Activated CD4-positive, alpha-beta T cell treated with anti-CD3 and anti-CD28 coated beads for 36 hours (primary cell): ENCODE measurements at regions not wholly inside any gene's neighbourhood (a gene's known extent, or its start where the extent isn't known, plus 50 kb on each side); places are given as distances from the start of the nearest gene placed in this dataset.

Experiments used
- ATAC-seq: fragments of 200-7000 bp; cut with Tn5 transposase; one replicate; pipeline ENCODE4 v1.10.0; 2021; ENCODE audit warnings: mild to moderate bottlenecking, moderate library complexity
- CTCF ChIA-PET: fragments of 350-600 bp; sonication (Branson Sonifier 250); formaldehyde crosslinking; loops from one replicate; lab custom pipeline; 2021; ENCODE audit warnings: antibody characterized with exemption; lab: Charles Lee
- POLR2A ChIA-PET: fragments of 350-600 bp; sonication (Branson Sonifier 250); formaldehyde crosslinking; loops from one replicate; lab custom pipeline; 2021; ENCODE audit warnings: antibody characterized with exemption, inconsistent platforms; lab: Charles Lee
- DNase-seq: peaks from one replicate; pipeline ENCODE4 v3.0.0-alpha.2; 2020
- H3K27ac Mint-ChIP-seq: one replicate; pipeline ENCODE4 v1.8.0; 2021; ENCODE audit warnings: mixed read lengths
- H3K27me3 Mint-ChIP-seq: one replicate; pipeline ENCODE4 v1.8.0; 2021; ENCODE audit warnings: mixed read lengths
- H3K36me3 Mint-ChIP-seq: one replicate; pipeline ENCODE4 v1.8.0; 2021; ENCODE audit warnings: low read depth, mixed read lengths
- H3K4me1 Mint-ChIP-seq: one replicate; pipeline ENCODE4 v1.8.0; 2021; ENCODE audit warnings: mixed read lengths
- H3K4me3 Mint-ChIP-seq: one replicate; pipeline ENCODE4 v1.8.0; 2021; ENCODE audit warnings: mild to moderate bottlenecking, moderate library complexity, mixed read lengths
- H3K9me3 Mint-ChIP-seq: one replicate; pipeline ENCODE4 v1.8.0; 2021; ENCODE audit warnings: low read depth, mixed read lengths
- intact Hi-C, 2 experiments: fragments of 100-400 bp; cut with DNase I in 1 of 2; cut with micrococcal nuclease in 1 of 2; formaldehyde crosslinking; loops; one replicate each; pipeline versions ENCODE4 v1.14.2 to v1.15.1; 2022 to 2024; cut with DNase I, micrococcal nuclease

DNA sequence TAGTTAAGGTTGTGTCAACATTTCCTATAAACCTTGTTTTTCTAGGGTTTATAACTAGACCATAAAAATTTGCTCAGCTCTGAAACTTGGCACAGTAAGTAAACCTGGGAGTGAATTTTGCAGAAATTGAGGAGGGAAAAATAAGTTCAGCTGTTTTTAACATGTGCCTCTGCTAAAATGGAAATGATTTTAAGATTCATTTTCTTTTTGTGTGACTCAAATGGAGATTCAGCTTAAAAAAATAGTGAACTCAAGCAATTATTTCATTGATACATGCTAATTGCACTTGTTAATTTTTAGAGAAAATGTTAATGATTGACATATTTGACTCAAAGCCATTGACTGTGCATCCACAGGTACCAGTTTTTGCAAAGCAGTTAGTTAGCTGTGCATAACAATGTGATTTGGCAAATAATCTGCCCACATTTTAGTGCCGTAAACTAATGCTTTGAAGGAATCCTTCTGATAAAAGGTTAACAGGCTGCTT lies 68.5 kb upstream of the ZNF438 start:
- POLR2A ChIA-PET: interaction anchor here (0.6 to 1.8 kb wide), 4 partner anchors 16 to 607 kb away, joined by 3 to 14 read pairs (median 8); partner anchors contain the start of gene ZNF438
- Mint-ChIP-seq H3K4me1 (peaks cover 52% of the 10 kb centered on the region), H3K36me3 (no peaks in the 10 kb centered on the region), H3K27me3 (no peaks in the 10 kb centered on the region), H3K4me3 (no peak overlapping the region), H3K27ac (peak overlapping the region; percentile 91), H3K9me3 (no peaks in the 10 kb centered on the region)
- DNase-seq (no peak), ATAC-seq (no peak)
- CTCF ChIA-PET: interaction anchor here (0.5 to 1.9 kb wide), 5 partner anchors 16 to 373 kb away, joined by 3 to 8 read pairs (median 3); no protein-coding TSS in a partner anchor
- intact Hi-C loops: loop anchor here (1.0 to 2.0 kb wide), 5 partner anchors 35 to 399 kb away; partner anchors contain the start of genes ZEB1 (in 1 of the 2) and ZNF438 (in 1 of the 2)

DNA sequence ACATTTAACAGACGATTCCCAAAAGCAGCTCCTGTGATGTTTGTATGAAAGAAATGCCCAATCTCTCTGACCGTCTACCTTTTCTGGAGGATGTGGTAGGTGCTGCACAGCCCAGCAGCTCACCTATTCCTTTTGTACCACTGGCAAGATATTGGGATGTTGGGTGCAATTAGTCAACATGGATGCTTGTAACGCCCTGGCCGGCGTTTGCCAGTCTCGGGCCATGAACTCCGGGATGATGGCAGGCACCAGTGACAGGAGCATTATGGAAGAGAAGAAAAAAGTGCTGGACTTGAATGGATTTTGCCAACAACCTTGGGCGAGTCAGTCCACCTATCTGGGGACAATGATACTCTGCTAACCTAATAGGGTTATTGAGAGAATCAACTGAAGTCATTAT lies 69.0 kb upstream of the ZNF438 start:
- Mint-ChIP-seq H3K4me3 (no peak overlapping the region), H3K27me3 (no peaks in the 10 kb centered on the region), H3K36me3 (no peaks in the 10 kb centered on the region), H3K27ac (peak overlapping the region; percentile 91), H3K9me3 (no peaks in the 10 kb centered on the region), H3K4me1 (peaks cover 48% of the 10 kb centered on the region)
- ChIA-PET POLR2A (interaction anchor here (0.6 to 1.8 kb wide), 6 partner anchors 17 to 607 kb away, joined by 3 to 14 read pairs (median 6); partner anchors contain the start of gene ZNF438), CTCF (interaction anchor here (0.6 to 1.9 kb wide), 4 partner anchors 17 to 748 kb away, joined by 3 to 8 read pairs (median 3); no protein-coding TSS in a partner anchor)
- no peak for DNase-seq
- intact Hi-C loops: loop anchor here (1.0 to 2.0 kb wide), 6 partner anchors 34 to 399 kb away; partner anchors contain the start of genes ZEB1 (in 1 of the 2) and ZNF438 (in 1 of the 2)
- no peak for ATAC-seq

GRCh38 chr10:31101123-31101522 lies 69.5 kb upstream of the ZNF438 start:
- POLR2A ChIA-PET: interaction anchor here (0.6 to 1.8 kb wide), 3 partner anchors 69 to 240 kb away, joined by 3 to 9 read pairs (median 3); partner anchors contain the start of gene ZNF438
- Mint-ChIP-seq H3K4me3 (no peak overlapping the region), H3K9me3 (no peaks in the 10 kb centered on the region), H3K27ac (peak overlapping the region; percentile 91), H3K27me3 (no peaks in the 10 kb centered on the region), H3K36me3 (no peaks in the 10 kb centered on the region), H3K4me1 (peaks cover 44% of the 10 kb centered on the region)
- CTCF ChIA-PET: interaction anchor here (0.6 to 1.9 kb wide), 3 partner anchors 17 to 749 kb away, joined by 3 to 8 read pairs (median 3); no protein-coding TSS in a partner anchor
- ATAC-seq (peak; percentile 96), DNase-seq (peak; percentile 86)
- intact Hi-C loops: loop anchor here (1.0 to 2.0 kb wide), 5 partner anchors 34 to 242 kb away; partner anchors contain the start of genes ZEB1 (in 1 of the 2) and ZNF438 (in 1 of the 2)

- CTCF ChIA-PET: no interaction called here
- DNase-seq (no peak), ATAC-seq (no peak)
- intact Hi-C loops: no loop called here
- peak overlapping the region; percentile 26 for H3K27ac Mint-ChIP-seq
- no peaks in the 10 kb centered on the region for H3K36me3 Mint-ChIP-seq
- no peak overlapping the region for H3K4me3 Mint-ChIP-seq
- POLR2A ChIA-PET: no interaction called here
- H3K4me1 Mint-ChIP-seq: peaks cover 41% of the 10 kb centered on the region
- H3K27me3 Mint-ChIP-seq: no peaks in the 10 kb centered on the region
- H3K9me3 Mint-ChIP-seq: no peaks in the 10 kb centered on the region
These were observed 70.8 kb upstream of the ZNF438 start for GRCh38 chr10:31102421-31102820.

DNA sequence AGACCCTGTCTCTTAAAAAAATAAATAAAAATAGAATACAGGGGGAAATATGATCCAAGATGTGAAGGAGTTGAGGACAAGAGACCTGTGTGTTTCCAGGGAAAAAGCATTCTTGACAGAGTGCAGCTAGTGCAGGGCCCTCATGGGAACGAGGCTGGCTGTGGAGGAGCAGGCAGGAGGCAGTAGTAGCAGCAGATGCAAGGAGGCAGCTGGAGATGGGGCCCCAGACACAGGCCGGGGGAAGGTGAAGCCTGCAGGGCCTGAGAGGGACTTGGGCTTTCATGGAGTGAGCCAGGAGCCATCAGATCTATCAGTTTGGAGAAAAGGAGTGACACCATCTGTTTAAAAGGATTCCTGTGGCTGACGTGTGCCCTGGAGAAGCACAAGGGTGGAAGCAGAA lies 71.4 kb upstream of the ZNF438 start:
- ChIA-PET POLR2A (no interaction called here), CTCF (interaction anchor here (0.8 kb wide), 1 partner anchor 124 kb away, joined by 4 read pairs; no protein-coding TSS in a partner anchor)
- intact Hi-C loops: no loop called here
- H3K9me3 Mint-ChIP-seq: no peaks in the 10 kb centered on the region
- H3K4me1 Mint-ChIP-seq: peaks cover 41% of the 10 kb centered on the region
- no peak overlapping the region for H3K27ac Mint-ChIP-seq
- no peak overlapping the region for H3K4me3 Mint-ChIP-seq
- DNase-seq (no peak), ATAC-seq (no peak)
- no peaks in the 10 kb centered on the region for H3K36me3 Mint-ChIP-seq
- H3K27me3 Mint-ChIP-seq: no peaks in the 10 kb centered on the region

DNA sequence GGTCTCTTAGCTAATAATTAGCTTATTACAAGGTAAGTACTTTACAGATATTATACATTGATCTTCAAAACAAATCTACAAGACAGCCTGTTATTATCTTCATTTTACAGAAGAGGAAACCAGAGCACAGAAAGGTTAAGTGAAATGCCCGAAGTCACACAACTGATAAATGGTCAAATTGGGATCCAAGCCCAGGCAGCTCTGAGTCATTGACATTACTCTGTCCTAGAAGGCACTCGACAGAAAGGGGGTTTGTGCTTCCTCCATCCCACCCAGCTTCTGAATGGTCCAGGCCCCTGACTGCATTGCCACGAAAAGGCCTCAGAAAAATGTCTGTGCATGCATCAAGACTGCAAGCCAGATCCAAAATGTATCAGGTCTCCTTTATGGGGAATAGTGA lies 81.3 kb upstream of the ZNF438 start:
- peaks cover 8% of the 10 kb centered on the region for H3K9me3 Mint-ChIP-seq
- H3K4me3 Mint-ChIP-seq: no peak overlapping the region
- ChIA-PET POLR2A (no interaction called here), CTCF (interaction anchor here (1.1 kb wide), 2 partner anchors 18 to 30 kb away, joined by 3 read pairs; no protein-coding TSS in a partner anchor)
- peaks cover 3% of the 10 kb centered on the region for H3K27me3 Mint-ChIP-seq
- H3K4me1 Mint-ChIP-seq: no peaks in the 10 kb centered on the region
- DNase-seq (no peak), ATAC-seq (no peak)
- peaks cover 3% of the 10 kb centered on the region for H3K36me3 Mint-ChIP-seq
- H3K27ac Mint-ChIP-seq: no peak overlapping the region
- intact Hi-C loops: no loop called here

DNA sequence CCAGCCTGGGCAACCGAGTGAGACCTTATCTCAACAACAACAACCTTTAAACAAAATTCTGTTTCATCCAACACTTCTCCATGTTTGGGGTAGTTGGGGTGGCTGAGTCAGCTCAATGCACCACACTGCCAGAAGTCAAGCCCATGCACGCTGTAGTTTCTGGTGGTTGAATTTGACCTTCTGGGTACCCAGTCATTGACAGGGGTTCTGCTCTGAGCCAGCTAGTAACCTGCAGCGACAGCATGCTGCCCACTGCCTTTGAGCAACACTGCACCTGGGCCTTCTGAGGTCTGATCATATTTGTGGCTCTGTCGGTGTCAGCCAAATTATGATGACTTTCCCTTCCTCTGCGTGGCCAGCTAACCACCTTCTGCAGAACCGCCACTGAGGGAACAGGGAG lies 84.6 kb upstream of the ZNF438 start:
- CTCF ChIA-PET: interaction anchor here (0.6 to 1.1 kb wide), 2 partner anchors 10 to 15 kb away, joined by 3 read pairs; no protein-coding TSS in a partner anchor

DNA sequence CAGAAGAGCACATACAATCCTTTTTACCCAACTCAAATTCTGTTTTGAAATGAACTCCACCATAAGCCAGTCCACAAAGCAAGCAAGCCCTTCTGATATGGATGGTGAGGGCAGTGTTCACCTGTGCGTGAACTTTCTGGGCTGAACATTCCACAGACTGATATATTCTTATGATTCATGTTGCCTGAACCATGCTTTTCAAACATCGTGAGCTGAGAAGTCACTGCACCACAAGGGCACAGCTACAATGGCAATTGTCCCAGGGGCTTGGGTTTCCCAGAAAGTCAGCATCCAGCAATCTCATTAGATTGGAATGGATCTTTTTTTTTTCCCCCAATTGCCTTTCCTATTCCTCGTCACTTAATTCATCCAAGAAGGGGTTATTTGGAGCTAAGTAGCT lies 86.9 kb upstream of the ZNF438 start:
- Mint-ChIP-seq H3K9me3 (peaks cover 2% of the 10 kb centered on the region), H3K27me3 (peaks cover 2% of the 10 kb centered on the region), H3K4me1 (peaks cover 19% of the 10 kb centered on the region), H3K27ac (no peak overlapping the region), H3K4me3 (no peak overlapping the region), H3K36me3 (no peaks in the 10 kb centered on the region)
- intact Hi-C loops: no loop called here
- no peak for ATAC-seq
- CTCF ChIA-PET: no interaction called here
- DNase-seq: no peak
- POLR2A ChIA-PET: no interaction called here

More for the DNA sequence above, 84.6 kb upstream of the ZNF438 start:
- Mint-ChIP-seq H3K9me3 (peaks cover 8% of the 10 kb centered on the region), H3K36me3 (peaks cover 3% of the 10 kb centered on the region), H3K4me1 (peaks cover 5% of the 10 kb centered on the region), H3K4me3 (no peak overlapping the region), H3K27ac (no peak overlapping the region), H3K27me3 (peaks cover 5% of the 10 kb centered on the region)
- intact Hi-C loops: no loop called here
- POLR2A ChIA-PET: interaction anchor here (0.7 kb wide), 1 partner anchor 31 kb away, joined by 3 read pairs; no protein-coding TSS in a partner anchor
- no peak for ATAC-seq
- no peak for DNase-seq

DNA sequence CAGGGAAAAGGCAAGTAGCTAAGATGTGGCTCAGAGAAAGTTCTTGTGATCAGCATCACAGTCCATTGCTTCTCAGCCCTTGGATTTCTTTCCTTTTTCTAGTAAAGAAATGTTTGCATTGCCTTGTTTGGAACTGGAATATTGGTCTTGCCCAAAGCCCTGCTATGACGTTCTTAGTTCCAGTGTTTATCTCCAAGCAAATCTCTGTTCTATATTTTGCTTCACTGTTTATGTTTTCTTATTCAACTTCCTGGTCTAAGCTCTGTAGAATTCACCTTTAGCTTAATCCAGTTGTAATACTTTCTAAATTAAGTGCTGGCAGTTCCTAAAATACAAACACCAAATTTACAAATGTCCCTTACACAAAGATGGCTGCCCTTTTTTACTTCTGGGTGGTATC lies 88.7 kb upstream of the ZNF438 start:
- intact Hi-C loops: no loop called here
- ChIA-PET CTCF (interaction anchor here (0.7 to 1.7 kb wide), 3 partner anchors 10 to 182 kb away, joined by 3 to 10 read pairs (median 5); no protein-coding TSS in a partner anchor), POLR2A (no interaction called here)
- peaks cover 2% of the 10 kb centered on the region for H3K27me3 Mint-ChIP-seq
- H3K4me3 Mint-ChIP-seq: no peak overlapping the region
- H3K27ac Mint-ChIP-seq: no peak overlapping the region
- H3K36me3 Mint-ChIP-seq: no peaks in the 10 kb centered on the region
- ATAC-seq (no peak), DNase-seq (no peak)
- no peaks in the 10 kb centered on the region for H3K9me3 Mint-ChIP-seq
- peaks cover 28% of the 10 kb centered on the region for H3K4me1 Mint-ChIP-seq

DNA sequence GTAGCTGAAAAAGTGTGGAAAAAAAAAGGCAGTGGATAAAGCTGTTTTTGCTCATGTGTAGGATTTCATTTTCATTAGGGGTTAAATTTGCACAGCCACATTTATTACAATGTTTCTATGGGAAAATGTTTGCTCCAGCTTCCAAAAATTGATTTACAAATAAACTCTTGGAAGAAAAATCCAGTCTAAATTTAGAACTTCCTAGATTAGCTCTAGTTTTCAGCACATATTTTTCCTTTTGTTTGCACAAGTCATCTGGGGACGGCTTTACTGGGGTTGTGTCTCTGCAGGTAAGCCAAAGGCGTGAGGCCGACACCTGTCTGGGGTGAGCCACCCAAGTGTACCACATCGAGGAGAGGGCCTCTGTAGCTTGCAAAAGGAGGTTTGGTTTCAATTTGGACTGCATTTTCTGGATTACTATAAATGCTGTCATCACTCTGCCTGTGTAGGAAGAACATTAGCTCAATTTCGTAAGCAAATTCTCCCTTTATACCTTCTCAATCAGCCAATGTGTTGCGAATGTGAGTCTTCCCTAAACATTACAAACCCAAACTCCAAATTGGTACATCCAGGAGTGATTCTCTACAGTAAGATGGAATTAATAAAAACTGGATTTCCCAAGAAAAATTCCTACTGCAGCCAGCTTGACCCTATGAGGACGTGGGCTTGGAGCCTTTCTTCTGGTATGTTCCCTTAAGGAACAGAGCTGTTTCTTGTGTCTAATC lies 89.5 kb upstream of the ZNF438 start:
- Mint-ChIP-seq H3K27me3 (peaks cover 2% of the 10 kb centered on the region), H3K4me1 (peaks cover 34% of the 10 kb centered on the region), H3K27ac (no peak overlapping the region), H3K4me3 (no peak overlapping the region), H3K36me3 (no peaks in the 10 kb centered on the region), H3K9me3 (no peaks in the 10 kb centered on the region)
- intact Hi-C loops: no loop called here
- DNase-seq: no peak
- ChIA-PET POLR2A (interaction anchor here (0.5 kb wide), 1 partner anchor 87 kb away, joined by 4 read pairs; no protein-coding TSS in a partner anchor), CTCF (interaction anchor here (1.0 to 1.7 kb wide), 4 partner anchors 9 to 91 kb away, joined by 3 to 10 read pairs (median 6); no protein-coding TSS in a partner anchor)
- ATAC-seq: no peak
